ENCODE measurements at regions not wholly inside any gene's neighbourhood (a gene's known extent, or its start where the extent isn't known, plus 50 kb on each side); places are given as distances from the start of the nearest gene placed in this dataset.

DNA sequence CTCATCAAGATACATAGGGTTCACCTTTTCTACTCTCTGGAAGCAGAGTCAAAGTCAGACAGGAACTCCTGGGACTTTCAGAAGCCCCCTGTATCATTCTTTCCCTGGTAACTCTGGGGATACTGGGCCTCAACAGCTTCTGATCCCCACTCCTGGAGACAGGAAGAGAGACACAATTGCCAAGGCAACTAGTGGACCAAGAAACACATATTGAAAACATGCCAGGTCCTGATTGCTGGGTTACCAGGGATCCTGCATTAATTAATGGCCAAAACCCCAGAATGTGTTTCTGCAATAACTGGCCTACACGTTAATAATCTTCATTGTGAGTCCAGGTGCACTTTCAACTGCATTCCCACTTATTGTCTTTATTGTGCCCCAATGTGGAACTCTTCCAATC is 260.8 kb upstream of the POU2AF2 start:
- FAIRE-seq (no peak), DNase-seq (ENCODE audit: low spot score) (no peak)

DNA sequence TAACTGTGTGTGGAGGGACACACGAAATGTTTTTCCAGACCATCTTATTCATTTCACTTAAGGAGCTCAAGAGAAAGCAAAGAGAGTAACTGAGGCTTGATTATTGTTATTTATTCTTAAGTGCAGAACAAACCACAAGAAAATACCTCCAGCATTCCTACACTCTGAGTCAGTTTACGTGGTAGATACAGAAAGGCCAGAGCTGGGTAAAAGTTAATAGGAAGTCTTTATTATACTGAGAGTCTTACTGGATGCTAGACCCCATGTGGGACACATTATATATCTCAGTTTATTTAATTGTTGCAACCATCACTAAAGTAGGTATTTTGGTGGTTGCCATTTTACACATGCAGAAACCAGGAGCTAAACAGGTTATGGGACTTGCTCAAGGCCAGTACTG is 261.4 kb upstream of the POU2AF2 start:
- no peak for FAIRE-seq
- no peak for DNase-seq (ENCODE audit: low spot score)

DNA sequence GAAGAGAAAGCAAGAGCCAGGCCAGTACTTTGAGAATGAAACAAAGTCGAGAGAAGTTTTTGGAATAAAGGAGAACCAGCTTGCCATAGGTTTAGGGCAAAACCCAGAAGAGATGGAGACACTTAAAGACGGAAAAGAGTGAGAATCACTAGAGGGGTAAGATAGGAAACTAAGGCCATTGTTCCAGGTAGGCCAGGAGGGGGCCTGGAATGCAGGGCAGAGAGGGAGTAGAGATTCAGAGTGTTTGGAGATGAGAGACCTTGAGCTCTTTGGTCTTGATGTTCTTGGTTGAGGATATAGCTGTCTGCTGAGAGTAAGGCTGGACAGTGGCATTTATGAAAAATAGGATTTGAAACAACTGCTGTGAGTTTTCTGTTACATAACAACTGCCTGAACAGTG is 263.3 kb upstream of the POU2AF2 start:
- DNase-seq (ENCODE audit: low spot score) = no peak
- no peak for FAIRE-seq

DNA sequence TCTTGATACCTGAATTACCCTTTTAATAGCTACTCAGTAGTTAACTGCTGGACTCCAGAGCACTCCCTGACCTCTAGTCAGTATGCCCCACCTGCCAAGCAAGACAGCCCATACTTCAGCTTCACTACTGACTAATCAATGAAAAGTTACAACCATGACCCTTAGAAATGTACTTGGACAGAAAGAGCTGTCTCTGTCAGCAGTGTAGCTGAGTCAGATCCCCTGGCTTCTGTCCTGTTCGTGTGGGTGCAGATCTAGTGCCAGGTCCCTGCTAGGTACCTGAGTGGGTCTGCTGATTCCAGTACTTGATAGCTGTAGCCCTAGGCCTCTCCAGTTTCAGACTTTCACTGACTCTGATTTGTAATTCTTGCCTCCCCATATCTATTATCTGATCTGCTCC is 265.8 kb upstream of the POU2AF2 start:
- no peak for DNase-seq (ENCODE audit: low spot score)
- FAIRE-seq = no peak

DNA sequence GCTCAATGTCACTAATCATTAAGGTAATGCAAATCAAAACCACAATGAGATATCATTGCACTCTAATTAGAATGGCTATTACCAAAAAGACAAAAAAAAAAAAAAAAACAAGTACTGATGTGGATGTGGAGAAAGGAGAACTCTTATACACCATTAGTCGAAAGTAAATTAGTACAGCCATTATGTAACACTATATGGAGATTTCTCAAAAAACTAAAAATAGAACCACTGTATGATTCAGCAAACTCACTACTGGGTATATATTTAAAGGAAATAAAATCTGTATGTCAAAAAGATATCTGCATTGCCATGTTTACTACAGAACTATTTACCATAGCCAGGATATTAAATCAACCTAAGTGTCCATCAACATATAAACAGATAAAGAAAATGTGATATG is 265.4 kb upstream of the ARHGAP20 start:
- FAIRE-seq = no peak
- no peak for DNase-seq (ENCODE audit: low spot score)

DNA sequence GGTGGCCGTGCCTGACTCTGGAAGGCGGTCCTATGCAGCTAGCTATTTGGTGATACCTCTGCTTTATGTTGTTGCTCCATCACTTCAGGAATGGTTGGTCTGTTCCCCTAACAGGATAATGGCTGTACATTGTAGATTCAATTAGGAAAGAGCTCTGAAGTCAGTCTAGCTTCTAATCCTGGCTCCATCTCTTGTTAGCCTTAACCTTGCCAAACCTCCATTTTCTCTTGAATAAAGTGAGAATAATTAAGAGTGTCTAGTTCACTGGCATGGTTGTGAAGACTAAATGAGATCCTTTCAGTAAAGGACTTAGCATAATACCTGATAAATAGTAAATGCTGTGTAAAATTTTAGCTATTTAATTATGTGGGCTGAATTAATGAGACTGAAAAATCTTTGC is 262.5 kb upstream of the ARHGAP20 start:
- FAIRE-seq = no peak

DNA sequence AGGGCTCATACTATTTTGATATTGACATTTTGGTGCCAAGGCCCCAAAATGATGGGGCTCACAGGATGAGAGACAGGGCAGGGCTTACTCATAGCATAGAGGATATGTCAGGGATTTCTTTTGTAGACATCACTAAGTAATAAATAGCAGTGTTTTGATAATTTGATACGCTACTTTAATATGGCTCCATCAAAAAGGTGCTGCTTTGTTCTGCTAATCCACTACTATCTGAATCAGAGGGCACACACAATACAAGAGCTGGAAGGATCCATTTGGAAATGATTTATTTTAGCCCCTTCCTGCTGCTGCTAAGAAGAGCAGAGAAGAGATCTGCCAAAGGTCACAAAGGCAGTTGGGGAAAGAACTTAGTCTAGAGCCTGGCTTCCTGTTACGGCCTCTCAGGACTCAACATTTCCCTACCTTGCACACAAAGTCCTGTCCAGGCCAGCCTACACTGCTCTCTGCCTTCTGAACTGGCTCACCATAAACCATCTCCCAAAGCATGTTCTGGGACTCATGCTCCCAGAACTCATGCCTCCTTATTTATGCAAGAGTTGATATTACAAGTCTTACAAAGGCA is 261.3 kb upstream of the ARHGAP20 start:
- DNase-seq (ENCODE audit: low spot score) (no peak), FAIRE-seq (no peak)

More for the DNA sequence above, 262.5 kb upstream of the ARHGAP20 start:
- DNase-seq (ENCODE audit: low spot score) = no peak

DNA sequence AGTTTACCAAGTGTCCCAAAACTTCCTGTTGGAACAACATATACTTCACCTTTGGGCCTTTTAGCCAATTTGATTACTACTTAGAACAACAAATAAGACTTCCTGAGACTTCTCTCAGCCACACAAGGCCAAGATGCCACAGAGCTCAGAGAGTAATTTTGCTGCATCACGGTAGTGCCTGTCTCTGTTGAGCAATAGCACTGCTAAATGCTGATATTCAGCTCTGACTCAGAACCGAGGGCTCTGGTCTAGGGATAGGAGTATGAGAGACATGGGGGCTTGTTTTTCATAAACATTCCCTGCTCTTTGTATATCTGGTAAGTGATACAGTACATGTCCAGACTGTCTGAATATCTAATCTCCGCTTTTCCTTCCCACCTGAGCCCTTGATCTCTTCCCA is 260.4 kb upstream of the ARHGAP20 start:
- FAIRE-seq = no peak
- DNase-seq (ENCODE audit: low spot score) = no peak

DNA sequence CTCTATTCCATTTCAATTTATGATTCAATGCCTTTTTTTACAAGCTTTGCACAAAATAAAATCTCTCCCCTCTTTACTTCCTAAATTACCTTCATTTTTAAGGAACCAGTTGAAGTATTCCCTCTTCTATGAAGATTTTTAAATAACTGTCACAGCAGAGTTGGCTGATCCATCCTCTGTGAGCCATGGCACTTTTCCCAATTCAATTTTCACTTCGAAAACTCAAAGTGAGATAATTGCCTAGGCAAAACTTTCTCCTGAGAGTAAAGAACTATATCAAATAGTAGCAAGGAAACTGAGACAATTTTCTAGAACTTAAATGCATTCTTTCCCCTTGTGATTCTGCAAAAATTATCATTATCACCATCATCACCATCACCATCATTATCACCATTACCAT is 259.9 kb upstream of the ARHGAP20 start:
- no peak for DNase-seq (ENCODE audit: low spot score)
- no peak for FAIRE-seq

DNA sequence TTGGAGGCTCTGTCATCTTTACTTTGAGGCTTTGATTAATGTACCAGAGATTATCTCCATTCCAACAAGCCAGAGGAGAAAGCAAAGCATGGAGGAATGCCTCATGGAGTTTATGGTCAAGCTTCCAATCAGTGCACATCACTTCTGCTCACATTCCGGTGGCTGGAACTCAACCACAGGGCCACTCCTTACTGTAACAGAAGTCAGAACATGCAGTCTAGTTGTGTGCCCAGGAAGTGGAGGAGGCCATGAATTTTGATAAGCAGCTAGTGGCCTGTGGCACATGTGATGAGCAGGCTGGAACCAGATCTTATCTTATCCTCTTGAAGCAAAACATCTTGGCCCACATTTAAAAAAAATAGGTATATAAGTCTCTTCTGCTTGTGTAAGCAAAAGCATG is 258.9 kb upstream of the ARHGAP20 start:
- FAIRE-seq (no peak), DNase-seq (ENCODE audit: low spot score) (no peak)

DNA sequence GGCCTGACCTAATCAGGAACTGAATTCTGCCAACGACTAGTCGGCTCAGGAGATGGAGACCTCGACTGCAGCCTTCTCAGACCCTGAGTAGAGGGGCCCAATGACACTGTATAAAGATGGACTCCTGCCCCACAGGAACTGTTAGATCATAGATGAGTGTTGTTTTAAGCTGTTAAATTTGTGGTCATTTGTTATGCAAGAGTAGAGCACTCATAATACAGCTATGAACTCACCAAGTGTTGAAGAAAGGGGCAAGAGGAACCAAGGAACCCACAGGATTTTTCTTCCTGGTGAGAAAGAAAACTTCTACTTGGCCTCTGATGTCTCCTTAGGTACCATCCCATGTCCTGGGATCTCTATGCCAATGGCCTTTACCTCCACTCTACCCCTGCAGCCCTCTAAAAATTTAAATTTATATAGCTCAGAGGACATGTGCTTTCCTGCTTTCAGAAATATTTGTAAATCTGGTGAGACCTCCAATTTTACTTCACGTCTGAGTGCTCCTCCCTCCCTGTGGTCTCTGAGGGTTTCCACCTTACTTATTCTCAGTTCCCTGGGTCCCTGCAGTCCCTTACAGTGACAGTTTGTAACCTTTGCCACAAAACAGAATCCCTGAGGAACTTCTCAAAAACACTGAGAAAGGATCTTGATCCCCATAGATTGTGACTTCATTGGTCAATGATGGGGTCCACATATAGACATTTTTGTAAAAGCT is 256.3 kb upstream of the ARHGAP20 start:
- no peak for DNase-seq (ENCODE audit: low spot score)
- FAIRE-seq = no peak

DNA sequence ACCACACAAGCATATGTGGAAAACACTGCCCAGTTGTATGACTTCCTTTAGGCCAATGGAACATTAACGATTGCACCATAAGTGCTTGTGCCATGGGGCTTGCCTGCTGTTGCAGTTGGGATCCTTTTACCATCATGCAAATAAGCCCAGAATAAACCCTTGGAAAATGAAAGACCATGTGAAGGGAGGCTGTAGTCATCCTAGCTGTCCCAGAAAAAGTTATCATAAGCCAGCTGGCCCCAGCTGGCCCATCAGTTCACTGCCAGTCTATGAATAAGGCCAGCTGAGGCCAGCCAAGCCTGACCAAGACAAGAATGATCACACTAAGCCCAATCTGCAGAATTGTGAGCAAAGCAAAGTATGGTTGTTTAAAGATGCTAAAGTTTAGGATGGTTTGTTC is 253.9 kb upstream of the ARHGAP20 start:
- DNase-seq (ENCODE audit: low spot score) (no peak), FAIRE-seq (no peak)

DNA sequence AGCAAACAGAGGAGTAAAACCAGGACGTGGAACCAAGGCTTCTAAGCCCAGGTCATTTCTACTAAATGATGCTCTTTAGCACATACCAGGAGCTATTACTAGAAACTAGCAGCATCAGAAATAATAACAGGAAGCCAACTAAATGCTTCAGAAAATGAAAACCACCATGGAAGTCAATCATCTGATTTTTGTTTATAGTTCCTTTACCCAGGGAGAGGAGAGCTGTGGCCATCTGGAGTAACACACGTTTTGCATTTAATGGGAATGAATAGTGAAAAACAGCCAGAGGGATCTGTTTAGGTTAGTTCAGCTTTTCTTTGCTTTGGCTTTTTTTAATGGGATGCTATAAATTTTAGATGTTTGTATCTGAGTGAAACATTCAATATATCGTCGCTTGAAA is 250.7 kb upstream of the ARHGAP20 start:
- DNase-seq (ENCODE audit: low spot score) = no peak
- FAIRE-seq = no peak

DNA sequence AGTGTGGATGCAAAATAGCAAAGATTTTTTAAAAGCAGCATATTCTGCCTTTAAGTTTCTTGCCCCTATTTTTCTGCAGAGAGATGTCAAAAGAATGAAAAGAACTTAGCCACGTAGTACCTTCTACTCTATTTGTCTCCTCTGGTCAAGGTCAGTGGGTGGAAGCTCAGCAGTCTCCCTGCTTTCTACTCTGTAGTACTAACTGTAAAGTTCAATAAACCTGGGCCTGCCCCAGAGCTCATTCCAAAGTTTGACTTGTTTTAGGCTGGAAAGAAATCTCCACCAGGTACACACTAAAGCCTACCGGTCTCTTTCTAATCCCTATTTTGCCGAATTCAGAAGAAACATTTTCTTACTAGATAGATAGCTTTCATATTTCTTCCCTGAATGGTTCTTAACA is 247.9 kb upstream of the ARHGAP20 start:
- DNase-seq (ENCODE audit: low spot score) (no peak), FAIRE-seq (no peak)

DNA sequence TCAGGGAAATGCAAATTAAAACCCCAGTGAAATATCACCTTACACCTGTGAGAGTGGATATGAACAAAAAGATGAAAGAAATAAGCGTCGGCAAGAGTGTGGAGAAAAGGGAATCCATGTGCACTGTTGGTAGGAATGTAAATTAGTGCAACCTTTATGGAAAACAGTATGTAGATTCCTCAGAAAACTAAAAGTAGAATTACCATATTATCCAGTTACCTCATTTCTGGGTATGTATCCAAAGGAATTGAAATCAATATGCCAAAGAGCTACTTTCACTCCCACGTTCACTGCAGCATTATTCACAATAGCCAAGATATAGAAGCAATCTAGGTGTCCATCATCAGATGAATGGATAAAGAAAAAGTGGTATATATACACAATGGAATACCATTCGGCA is 246.0 kb upstream of the ARHGAP20 start:
- FAIRE-seq = no peak
- no peak for DNase-seq (ENCODE audit: low spot score)

DNA sequence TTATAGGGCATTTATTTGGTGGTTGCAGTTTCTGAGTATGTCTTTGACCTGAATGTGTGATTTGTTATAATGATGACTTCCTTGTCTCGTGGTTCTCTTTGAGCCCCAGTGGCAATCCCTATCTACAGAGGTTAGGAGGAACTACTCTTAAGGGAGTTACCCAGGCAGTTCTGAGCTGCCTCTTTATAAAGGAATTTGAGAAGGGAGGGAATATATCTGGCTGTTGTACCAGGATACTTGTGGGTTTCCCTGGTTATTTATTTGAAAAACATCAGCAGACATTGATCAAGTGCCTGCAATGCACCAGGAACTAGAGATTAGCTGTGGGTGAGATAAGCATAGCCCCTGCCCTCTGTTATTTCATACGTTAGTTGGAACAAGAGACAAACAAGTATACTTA is 243.5 kb upstream of the ARHGAP20 start:
- FAIRE-seq (no peak), DNase-seq (ENCODE audit: low spot score) (no peak)

DNA sequence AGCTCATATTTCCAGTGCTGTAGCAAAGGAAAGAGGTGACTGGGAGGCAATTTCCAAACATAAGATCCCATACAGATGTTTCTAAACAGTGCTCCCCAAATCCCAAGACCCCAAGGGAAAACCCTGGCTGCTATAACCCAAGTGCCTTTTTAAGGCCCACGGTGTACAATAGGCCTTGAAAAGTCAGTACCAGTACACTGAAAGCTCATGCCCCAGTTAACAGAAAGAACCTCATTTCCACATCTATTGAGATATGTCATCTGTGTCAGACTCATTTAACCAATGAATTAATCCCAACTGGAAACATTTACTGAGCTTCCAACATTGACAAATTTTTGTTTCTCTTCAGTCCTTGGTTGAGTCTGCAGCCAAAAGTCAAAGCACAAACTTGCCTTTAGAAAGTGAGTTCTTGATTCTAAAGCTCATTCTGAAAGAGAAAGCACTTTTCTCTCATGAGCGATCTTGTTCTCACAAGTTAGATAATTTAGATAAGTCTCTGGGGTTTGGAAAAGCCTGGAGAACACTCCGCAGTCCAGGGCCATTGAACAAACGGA is 239.8 kb upstream of the ARHGAP20 start:
- FAIRE-seq = no peak
- no peak for DNase-seq (ENCODE audit: low spot score)

DNA sequence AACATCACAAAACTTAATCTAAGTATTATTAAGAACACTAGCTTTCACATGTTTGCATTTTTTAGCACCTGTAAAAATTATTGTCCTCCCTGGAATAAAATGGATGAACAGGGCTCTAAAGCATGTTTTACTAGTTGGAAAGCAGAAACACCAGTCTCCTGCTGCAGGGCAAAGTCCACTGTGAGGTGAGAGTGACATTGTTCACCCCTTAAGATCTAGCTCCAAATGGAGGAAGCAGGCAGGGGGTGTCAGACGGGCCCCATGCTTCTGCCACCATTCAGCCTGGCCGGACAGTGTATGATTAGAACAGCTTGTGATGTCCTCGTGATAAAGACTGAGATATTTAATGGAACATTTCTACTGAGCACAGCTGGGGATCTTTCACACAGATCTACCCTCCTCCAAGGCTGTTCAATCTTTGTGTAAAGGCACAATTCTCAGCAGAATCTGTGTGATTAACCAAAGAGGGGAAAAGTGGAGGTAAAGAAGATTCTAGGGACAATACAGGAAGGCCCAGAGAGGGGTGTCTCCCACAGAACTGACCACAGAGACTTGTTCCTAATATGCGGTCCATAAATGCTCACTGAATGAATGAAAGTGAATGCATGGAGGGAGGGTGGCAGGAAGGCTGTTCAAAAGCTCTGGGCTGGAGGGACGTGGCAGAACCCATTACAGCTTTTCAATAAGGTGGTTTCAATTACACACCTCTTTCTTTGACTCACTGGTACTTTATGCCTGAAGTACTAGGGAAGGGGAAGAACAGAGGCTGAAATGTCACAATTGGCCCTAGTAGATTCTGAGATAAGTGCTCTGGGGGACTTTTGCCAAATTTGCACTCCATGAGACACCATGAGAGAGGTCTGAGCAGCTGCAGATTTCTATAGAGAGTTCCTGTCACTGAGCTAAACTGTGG is 239.1 kb upstream of the ARHGAP20 start:
- DNase-seq (ENCODE audit: low spot score) = no peak
- FAIRE-seq = no peak

DNA sequence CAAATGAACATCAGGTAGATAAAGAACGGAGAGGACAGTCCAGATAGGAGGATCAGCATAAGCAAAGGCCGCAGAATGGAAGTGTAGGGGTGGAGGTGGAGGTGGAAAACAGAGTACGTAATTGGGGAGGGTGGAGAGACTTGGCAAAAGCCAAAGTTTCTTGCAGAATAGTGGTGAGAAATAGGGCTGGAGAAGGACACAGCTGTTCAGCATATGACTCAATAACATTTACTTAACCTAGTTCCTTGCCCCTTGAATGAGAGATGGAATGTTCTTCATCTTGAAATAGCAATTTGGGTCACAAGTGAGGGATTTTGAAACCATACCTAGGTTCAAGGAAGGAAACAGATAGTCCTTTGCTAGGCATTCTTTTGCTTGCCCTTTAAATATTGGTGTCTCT is 235.9 kb upstream of the ARHGAP20 start:
- DNase-seq (ENCODE audit: low spot score) (no peak), FAIRE-seq (no peak)

DNA sequence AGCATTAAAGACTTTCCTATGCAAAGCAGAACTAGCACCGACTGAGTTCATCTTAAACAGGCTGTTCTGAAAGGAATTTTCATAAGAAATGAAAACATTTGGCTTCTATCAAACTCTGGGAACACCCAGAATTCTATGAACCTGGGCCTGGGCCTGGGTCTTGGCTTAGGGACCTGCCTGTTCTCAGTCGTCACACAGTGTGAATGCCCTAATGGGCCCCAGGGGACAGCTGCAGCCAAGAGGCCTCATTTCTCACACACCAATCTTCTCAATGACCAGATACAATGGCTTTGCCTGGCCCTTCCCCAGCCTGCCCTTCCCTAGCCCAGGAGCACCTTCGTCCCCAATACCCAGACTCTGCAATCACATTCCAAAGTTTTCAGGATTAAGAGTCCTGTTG is 234.9 kb upstream of the ARHGAP20 start:
- DNase-seq (ENCODE audit: low spot score) (no peak), FAIRE-seq (no peak)

DNA sequence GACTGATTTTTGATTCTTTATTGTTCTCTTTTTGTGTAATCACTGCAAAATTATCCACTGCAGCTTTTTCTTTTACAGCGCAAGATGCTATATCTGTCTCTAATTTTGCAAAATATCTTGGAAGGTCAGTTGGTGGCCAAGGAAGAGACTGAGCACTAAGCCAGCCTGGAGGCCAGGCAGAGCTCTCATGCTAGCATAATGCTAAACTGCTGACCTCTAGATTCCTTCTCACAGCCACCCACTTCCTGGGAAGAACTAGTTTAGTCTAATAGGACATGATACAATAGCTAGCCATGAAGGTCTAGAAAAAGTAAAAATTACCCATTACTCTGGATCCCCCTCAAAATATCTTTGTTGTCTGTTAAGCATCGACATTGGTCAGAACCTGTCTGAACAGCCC is 227.2 kb upstream of the ARHGAP20 start:
- FAIRE-seq = no peak
- no peak for DNase-seq (ENCODE audit: low spot score)

DNA sequence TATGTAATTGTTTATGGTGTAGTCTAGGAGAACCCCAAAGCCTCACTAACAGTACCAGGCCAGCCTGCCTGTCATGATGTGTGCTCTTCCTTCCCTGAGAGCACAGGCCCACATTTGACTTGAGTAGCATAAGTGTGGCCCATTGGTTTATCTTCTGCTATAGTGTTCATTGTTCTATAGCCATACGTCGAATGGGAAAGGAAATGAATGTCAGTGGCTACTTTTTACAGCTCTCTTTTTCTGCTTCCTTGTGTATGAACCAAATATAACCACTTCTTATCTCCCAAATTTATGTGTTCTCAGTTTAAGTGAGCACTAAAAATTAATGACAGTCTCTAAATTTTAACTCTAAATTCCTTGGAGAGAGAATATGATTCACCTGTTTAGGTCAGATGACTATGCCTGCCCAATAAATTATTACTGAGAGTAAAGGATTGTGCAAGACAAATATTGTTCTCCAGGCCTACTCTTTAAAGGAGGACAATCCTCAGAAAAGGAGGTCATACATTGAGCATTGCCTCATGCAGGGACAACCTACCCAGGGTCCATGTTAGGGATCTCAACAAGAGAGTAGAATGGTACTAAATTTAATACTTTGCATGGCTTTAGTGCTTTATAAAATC is 222.9 kb upstream of the ARHGAP20 start:
- no peak for FAIRE-seq
- no peak for DNase-seq (ENCODE audit: low spot score)

All from RCC 7860 (cell line).